C4-2B (cell line): ENCODE measurements at regions not wholly inside any gene's neighbourhood (a gene's known extent, or its start where the extent isn't known, plus 50 kb on each side); places are given as distances from the start of the nearest gene placed in this dataset.

Source experiments
- H3K27ac ChIP-seq: fragments of 450-650 bp; 2 replicates; pipeline ENCODE4 v1.5.1; 2017
- CTCF ChIP-seq: fragments of 450-650 bp; conservative IDR thresholded peaks from 2 replicates; pipeline ENCODE4 v1.5.1; 2017; ENCODE audit warnings: mild to moderate bottlenecking
- ZFX ChIP-seq: fragments of 450-650 bp; IDR thresholded peaks from 2 replicates; pipeline ENCODE4 v1.6.1; 2017

GRCh38 chr10:89923661-89924060 is 222.3 kb downstream of the KIF20B start:
- H3K27ac ChIP-seq = no peak overlapping the region
- no peak for TF ChIP-seq CTCF
- TF ChIP-seq ZFX = no peak

GRCh38 chr10:89924261-89924660 is 222.9 kb downstream of the KIF20B start:
- H3K27ac ChIP-seq = no peak overlapping the region
- no peak for TF ChIP-seq ZFX
- TF ChIP-seq CTCF = no peak

GRCh38 chr10:89926736-89927135 is 225.3 kb downstream of the KIF20B start:
- TF ChIP-seq ZFX (no peak), CTCF (no peak)
- H3K27ac ChIP-seq = no peak overlapping the region

GRCh38 chr10:89929282-89930026 is 228.1 kb downstream of the KIF20B start:
- no peak for TF ChIP-seq ZFX
- no peak for TF ChIP-seq CTCF
- no peak overlapping the region for H3K27ac ChIP-seq

- no peak overlapping the region for H3K27ac ChIP-seq
- TF ChIP-seq ZFX (no peak), CTCF (no peak)
Measured at GRCh38 chr10:89937494-89937893, 236.1 kb downstream of the KIF20B start.

GRCh38 chr10:89940076-89940475 is 238.7 kb downstream of the KIF20B start:
- H3K27ac ChIP-seq = no peak overlapping the region

GRCh38 chr10:89942217-89942616 is 240.8 kb downstream of the KIF20B start:
- no peak overlapping the region for H3K27ac ChIP-seq
- TF ChIP-seq CTCF (no peak), ZFX (no peak)

More at GRCh38 chr10:89940076-89940475, 238.7 kb downstream of the KIF20B start:
- no peak for TF ChIP-seq ZFX
- TF ChIP-seq CTCF = no peak
